ENCODE measurements at regions not wholly inside any gene's neighbourhood (a gene's known extent, or its start where the extent isn't known, plus 50 kb on each side); places are given as distances from the start of the nearest gene placed in this dataset.

DNA sequence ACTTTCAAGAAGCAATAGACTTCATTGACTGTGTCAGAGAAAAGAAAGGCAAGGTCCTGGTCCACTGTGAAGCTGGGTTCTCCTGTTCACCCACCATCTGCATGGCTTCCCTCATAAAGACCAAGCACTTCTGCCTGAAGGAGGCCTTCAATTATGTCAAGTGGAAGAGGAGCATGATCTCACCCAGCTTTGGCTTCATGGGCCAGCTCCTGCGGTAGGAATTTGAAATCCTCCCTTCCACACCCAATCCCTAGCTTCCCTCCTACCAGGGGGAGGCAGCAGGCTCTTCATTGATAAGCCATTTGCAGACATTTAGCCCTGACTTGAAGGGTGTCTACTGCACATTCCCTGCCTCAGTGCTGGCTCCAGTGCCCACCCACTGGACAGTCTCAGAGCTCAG lies 84.3 kb upstream of the RHOU start:
- Histone ChIP-seq H3K4me1 (ENCODE audit: control insufficient read depth, insufficient read depth, low read length) (peaks cover 3% of the 10 kb centered on the region), H3K79me2 (ENCODE audit: control insufficient read depth, insufficient read depth, low read length) (no peaks in the 10 kb centered on the region), H4K20me1 (ENCODE audit: control insufficient read depth, insufficient read depth) (no peaks in the 10 kb centered on the region), H3K27ac (ENCODE audit: control insufficient read depth, insufficient read depth) (no peak overlapping the region), H2AFZ (ENCODE audit: control insufficient read depth, low read depth, low read length) (no peak overlapping the region), H3K4me2 (ENCODE audit: control insufficient read depth, insufficient read depth) (no peak overlapping the region), H3K4me3 (no peak overlapping the region), H3K9me3 (replicated peaks; ENCODE audit: control insufficient read depth, insufficient read depth, low read length) (peaks cover 2% of the 10 kb centered on the region; the same call in 1 of the 3 replicates), H3K9ac (ENCODE audit: control insufficient read depth, insufficient read depth, low read length) (no peak overlapping the region), H3K36me3 (ENCODE audit: control insufficient read depth in 2 of 2, insufficient read depth in 2 of 2, low read length in 1 of 2) (no peaks in the 10 kb centered on the region), H3K27me3 (replicated peaks in 1 of 2; ENCODE audit: control insufficient read depth in 2 of 2, insufficient read depth in 2 of 2, low read length in 1 of 2) (peaks cover 11 to 26% of the 10 kb centered on the region in 2 experiments)
- ChIA-PET POLR2A (no interaction called here), CTCF (interaction anchor here (1.3 kb wide), 2 partner anchors 8 to 14 kb away, joined by 3 to 4 read pairs; no protein-coding TSS in a partner anchor), RAD21 (ENCODE audit: unreplicated experiment) (no interaction called here), SMC1A (ENCODE audit: uncharacterized antibody, unreplicated experiment) (no interaction called here)
- WGBS (ENCODE audit: insufficient coverage, insufficient replicate concordance, low lambda C conversion rate, missing lambda C conversion rate) = 0% methylated on average over 1 of the region's 1 CpG
- intact Hi-C loops (cut with micrococcal nuclease; ENCODE audit: unreplicated experiment) (no loop called here), in situ Hi-C loops (cut with MboI) (no loop called here)
- DNase-seq (ENCODE audit: low read depth, low spot score) (no peak), FAIRE-seq (no peak), ATAC-seq (no peak)
- BruUV-seq (replicated peaks) = no TSS peak
- no peak for TF ChIP-seq RUNX3 (IDR thresholded peaks at IDR 0.05; ENCODE audit: low read length)
- TF ChIP-seq EGR1 (IDR thresholded peaks at IDR 0.05; ENCODE audit: borderline replicate concordance in 1 of 2, low read depth in 2 of 2, low read length in 2 of 2) = no peak
- no peak for TF ChIP-seq ATF3 (IDR thresholded peaks at IDR 0.05; ENCODE audit: borderline replicate concordance, extremely low read depth, low read depth, low read length)
- no peak for TF ChIP-seq SREBF1 (IDR thresholded peaks at IDR 0.05; ENCODE audit: low read length)
- no peak for TF ChIP-seq ZNF592 (IDR thresholded peaks at IDR 0.05)
- no peak for TF ChIP-seq RAD51 (IDR thresholded peaks at IDR 0.05)
- TF ChIP-seq NR2C1 (IDR thresholded peaks at IDR 0.05) = no peak
- TF ChIP-seq, protein P1, sequence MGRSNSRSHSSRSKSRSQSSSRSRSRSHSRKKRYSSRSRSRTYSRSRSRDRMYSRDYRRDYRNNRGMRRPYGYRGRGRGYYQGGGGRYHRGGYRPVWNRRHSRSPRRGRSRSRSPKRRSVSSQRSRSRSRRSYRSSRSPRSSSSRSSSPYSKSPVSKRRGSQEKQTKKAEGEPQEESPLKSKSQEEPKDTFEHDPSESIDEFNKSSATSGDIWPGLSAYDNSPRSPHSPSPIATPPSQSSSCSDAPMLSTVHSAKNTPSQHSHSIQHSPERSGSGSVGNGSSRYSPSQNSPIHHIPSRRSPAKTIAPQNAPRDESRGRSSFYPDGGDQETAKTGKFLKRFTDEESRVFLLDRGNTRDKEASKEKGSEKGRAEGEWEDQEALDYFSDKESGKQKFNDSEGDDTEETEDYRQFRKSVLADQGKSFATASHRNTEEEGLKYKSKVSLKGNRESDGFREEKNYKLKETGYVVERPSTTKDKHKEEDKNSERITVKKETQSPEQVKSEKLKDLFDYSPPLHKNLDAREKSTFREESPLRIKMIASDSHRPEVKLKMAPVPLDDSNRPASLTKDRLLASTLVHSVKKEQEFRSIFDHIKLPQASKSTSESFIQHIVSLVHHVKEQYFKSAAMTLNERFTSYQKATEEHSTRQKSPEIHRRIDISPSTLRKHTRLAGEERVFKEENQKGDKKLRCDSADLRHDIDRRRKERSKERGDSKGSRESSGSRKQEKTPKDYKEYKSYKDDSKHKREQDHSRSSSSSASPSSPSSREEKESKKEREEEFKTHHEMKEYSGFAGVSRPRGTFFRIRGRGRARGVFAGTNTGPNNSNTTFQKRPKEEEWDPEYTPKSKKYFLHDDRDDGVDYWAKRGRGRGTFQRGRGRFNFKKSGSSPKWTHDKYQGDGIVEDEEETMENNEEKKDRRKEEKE (IDR thresholded peaks at IDR 0.05) = no peak
- TF ChIP-seq ZNF274 (IDR thresholded peaks at IDR 0.05; ENCODE audit: insufficient read depth, insufficient read length) = no peak
- TF ChIP-seq ZBTB11 (CRISPR knock-in tag; IDR thresholded peaks at IDR 0.05) = no peak

Data from GM12878 (cell line).